HCT116 (cell line): ENCODE measurements at regions not wholly inside any gene's neighbourhood (a gene's known extent, or its start where the extent isn't known, plus 50 kb on each side); places are given as distances from the start of the nearest gene placed in this dataset.

ENCODE experiments used
- ATAC-seq: fragments of 200-7000 bp; cut with Tn5 transposase; 2 replicates; pipeline ENCODE4 v1.9.1; 2020; ENCODE audit warnings: mild to moderate bottlenecking, moderate library complexity
- BruUV-seq: library from RNA; stranded (reverse); fragments of 400-500 nt; replicated peaks from 2 replicates; lab custom pipeline; 2021; lab: Mats Ljungman, UMichigan
- CTCF ChIA-PET: fragments of 300-600 bp; sonication (Branson Sonifier 250); formaldehyde crosslinking; loops from one replicate; lab custom pipeline; 2021; ENCODE audit warnings: antibody characterized with exemption; lab: Charles Lee
- POLR2A ChIA-PET: fragments of 300-600, 350-600 bp; sonication (Branson Sonifier 250); formaldehyde crosslinking; loops from one replicate; lab custom pipeline; 2021; ENCODE audit warnings: antibody characterized with exemption; lab: Charles Lee
- RAD21 ChIA-PET, 2 experiments: fragments of 300-600 bp; sonication (Branson Sonifier 250); formaldehyde crosslinking; loops; one replicate each; lab custom pipeline; 2023; ENCODE audit warnings: low total read pairs in 2 of 2; ENCODE audit not compliant: uncharacterized antibody in 2 of 2, unreplicated experiment in 2 of 2, low non-redundant PET in 1 of 2; lab: Charles Lee
- DNase-seq: peaks from one replicate; pipeline ENCODE4 v3.0.0-alpha.2; 2010; ENCODE audit warnings: low read depth, low spot score
- H2AFZ ChIP-seq: fragments of 200-600 bp; shearing (Covaris generic), sonication (generic); 2 replicates; pipeline ENCODE4 v1.6.1; 2017; ENCODE audit warnings: low read depth, mixed run types, mixed read lengths, antibody characterized with exemption, low read length; ENCODE audit not compliant: poor library complexity, severe bottlenecking
- H3K27ac ChIP-seq: 2 replicates; pipeline ENCODE4 v1.5.1; 2012; ENCODE audit warnings: low read depth, low read length
- H3K27me3 ChIP-seq: fragments of 200-600 bp; sonication (generic); 2 replicates; pipeline ENCODE4 v1.6.1; 2016; ENCODE audit warnings: mixed run types, low read length, mixed read lengths; ENCODE audit not compliant: insufficient read depth
- H3K36me3 ChIP-seq, 2 experiments: fragments of 200-500 bp in 1 of 2; fragments of 200-600 bp in 1 of 2; sonication (Bioruptor generic) in 1 of 2; sonication (generic) in 1 of 2; 2 replicates each; pipeline versions ENCODE4 v1.5.1 to v1.6.1; 2014 to 2016; ENCODE audit warnings: low read length in 2 of 2, inconsistent platforms in 1 of 2, mixed read lengths in 1 of 2, mixed run types in 1 of 2; ENCODE audit not compliant: insufficient read depth in 2 of 2, control insufficient read depth in 1 of 2
- H3K4me1 ChIP-seq, 2 experiments: fragments of 200-600 bp in 1 of 2; sonication (generic) in 1 of 2; 2 replicates each; pipeline versions ENCODE4 v1.5.1 to v1.6.1; 2012 to 2017; ENCODE audit warnings: low read length in 2 of 2, inconsistent platforms in 1 of 2, mild to moderate bottlenecking in 1 of 2, mixed read lengths in 1 of 2, mixed run types in 1 of 2, moderate library complexity in 1 of 2; ENCODE audit not compliant: insufficient read depth in 2 of 2, control insufficient read depth in 1 of 2
- H3K4me2 ChIP-seq: fragments of 200-600 bp; sonication (generic); 2 replicates; pipeline ENCODE4 v1.6.1; 2017; ENCODE audit warnings: mixed run types, low read length, mixed read lengths
- H3K4me3 ChIP-seq, 2 experiments: fragments of 200-600 bp in 1 of 2; sonication (generic) in 1 of 2; replicated peaks in 1 of 2; 2 replicates each; pipeline ENCODE4 v1.5.1; 2011 to 2016; ENCODE audit warnings: low read length in 2 of 2, control low read depth in 1 of 2, low read depth in 1 of 2, mild to moderate bottlenecking in 1 of 2, mixed read lengths in 1 of 2, mixed run types in 1 of 2
- H3K79me2 ChIP-seq: fragments of 200-600 bp; sonication (generic); 2 replicates; pipeline ENCODE4 v1.6.1; 2017; ENCODE audit warnings: mild to moderate bottlenecking, mixed run types, low read length, moderate library complexity, mixed read lengths; ENCODE audit not compliant: insufficient read depth
- H3K9ac ChIP-seq: fragments of 200-600 bp; sonication (generic); 2 replicates; pipeline ENCODE4 v1.6.1; 2016; ENCODE audit warnings: low read length, mixed read lengths
- H3K9me2 ChIP-seq: fragments of 200-600 bp; sonication (generic), shearing (Covaris generic); 2 replicates; pipeline ENCODE4 v1.6.1; 2017; ENCODE audit warnings: mixed run types, mild to moderate bottlenecking, moderate library complexity; ENCODE audit not compliant: insufficient read depth
- H3K9me3 ChIP-seq, 2 experiments: fragments of 200-500 bp in 1 of 2; fragments of 200-600 bp in 1 of 2; sonication (Bioruptor generic) in 1 of 2; sonication (generic) in 1 of 2; 2 replicates each; pipeline ENCODE4 v1.6.1; 2014 to 2017; ENCODE audit warnings: low read length in 2 of 2, mixed read lengths in 2 of 2, inconsistent platforms in 1 of 2, low read depth in 1 of 2, mild to moderate bottlenecking in 1 of 2, mixed run types in 1 of 2, moderate library complexity in 1 of 2; ENCODE audit not compliant: control insufficient read depth in 1 of 2, insufficient read depth in 1 of 2
- H4K20me1 ChIP-seq: fragments of 200-600 bp; sonication (generic), shearing (Covaris generic); 2 replicates; pipeline ENCODE4 v1.6.1; 2017; ENCODE audit warnings: mixed run types, mild to moderate bottlenecking, moderate library complexity; ENCODE audit not compliant: insufficient read depth
- CBX3 ChIP-seq: IDR thresholded peaks from 2 replicates; pipeline ENCODE4 v1.6.1; 2012; ENCODE audit warnings: low read depth
- EGR1 ChIP-seq: IDR thresholded peaks from 2 replicates; pipeline ENCODE4 v1.6.1; 2012; ENCODE audit warnings: low read depth
- ELF1 ChIP-seq: IDR thresholded peaks from 2 replicates; pipeline ENCODE4 v1.6.1; 2012; ENCODE audit warnings: low read depth, borderline replicate concordance
- EZH2phosphoT487 ChIP-seq: fragments of 200-600 bp; IDR thresholded peaks from 2 replicates; pipeline ENCODE4 v1.6.1; 2018; ENCODE audit warnings: antibody characterized with exemption, borderline replicate concordance
- FOSL1 ChIP-seq: IDR thresholded peaks from 2 replicates; pipeline ENCODE4 v1.6.1; 2012; ENCODE audit warnings: low read depth
- JUND ChIP-seq: IDR thresholded peaks from 2 replicates; pipeline ENCODE4 v1.6.1; 2012
- POLR2A ChIP-seq: IDR thresholded peaks from 2 replicates; pipeline ENCODE4 v1.7.0; 2011; ENCODE audit warnings: borderline replicate concordance; ENCODE audit not compliant: insufficient read depth, insufficient read length; ENCODE audit errors: extremely low read depth
- RAD21 ChIP-seq: IDR thresholded peaks from 2 replicates; pipeline ENCODE4 v1.6.1; 2012; ENCODE audit warnings: low read depth, mild to moderate bottlenecking
- SIN3A ChIP-seq: IDR thresholded peaks from 2 replicates; pipeline ENCODE4 v1.6.1; 2012; ENCODE audit warnings: low read depth
- SP1 ChIP-seq: IDR thresholded peaks from 2 replicates; pipeline ENCODE4 v1.6.1; 2012; ENCODE audit warnings: low read depth
- SRF ChIP-seq: IDR thresholded peaks from 2 replicates; pipeline ENCODE4 v1.6.1; 2012; ENCODE audit warnings: low read depth
- YY1 ChIP-seq: IDR thresholded peaks from 2 replicates; pipeline ENCODE4 v1.6.1; 2011; ENCODE audit warnings: low read length, low read depth, moderate library complexity, mild to moderate bottlenecking; ENCODE audit not compliant: insufficient replicate concordance; ENCODE audit errors: extremely low read depth
- ZFX ChIP-seq: fragments of 450-650 bp; IDR thresholded peaks from 2 replicates; pipeline ENCODE4 v1.6.1; 2017
- ZNF274 ChIP-seq: fragments of 200-500 bp; sonication (Bioruptor generic); IDR thresholded peaks from 2 replicates; pipeline ENCODE4 v1.6.1; 2014; ENCODE audit warnings: mild to moderate bottlenecking, low read depth, low read length, inconsistent platforms
- intact Hi-C: fragments of 100-400 bp; cut with micrococcal nuclease; formaldehyde crosslinking; loops from 2 replicates; pipeline ENCODE4 v1.10.0; 2022
- TF ChIP-seq, protein P1 (sequence below): IDR thresholded peaks from 2 replicates; pipeline ENCODE4 v1.6.1; 2011; ENCODE audit warnings: mild to moderate bottlenecking, low read length, moderate library complexity; ENCODE audit not compliant: insufficient replicate concordance; ENCODE audit errors: extremely low read depth
- TF ChIP-seq, protein P2 (sequence below): IDR thresholded peaks from 2 replicates; pipeline ENCODE4 v1.6.1; 2012
- TF ChIP-seq, protein P3 (sequence below): IDR thresholded peaks from 2 replicates; pipeline ENCODE4 v1.6.1; 2012
- TF ChIP-seq, protein P4 (sequence below): IDR thresholded peaks from 2 replicates; pipeline ENCODE4 v1.6.1; 2012; ENCODE audit warnings: low read depth
- TF ChIP-seq, protein P5 (sequence below), 3 experiments: fragments of 200-600 bp in 1 of 3; sonication (generic) in 1 of 3; IDR thresholded peaks in 2 of 3; conservative IDR thresholded peaks in 1 of 3; 2 replicates each; pipeline ENCODE4 v1.5.1; 2012 to 2017; ENCODE audit warnings: low read depth in 2 of 3, low read length in 2 of 3, antibody characterized with exemption in 1 of 3, borderline replicate concordance in 1 of 3, control low read depth in 1 of 3, mild to moderate bottlenecking in 1 of 3, mixed read lengths in 1 of 3, mixed run types in 1 of 3, moderate library complexity in 1 of 3; ENCODE audit not compliant: insufficient read depth in 1 of 3

DNA sequence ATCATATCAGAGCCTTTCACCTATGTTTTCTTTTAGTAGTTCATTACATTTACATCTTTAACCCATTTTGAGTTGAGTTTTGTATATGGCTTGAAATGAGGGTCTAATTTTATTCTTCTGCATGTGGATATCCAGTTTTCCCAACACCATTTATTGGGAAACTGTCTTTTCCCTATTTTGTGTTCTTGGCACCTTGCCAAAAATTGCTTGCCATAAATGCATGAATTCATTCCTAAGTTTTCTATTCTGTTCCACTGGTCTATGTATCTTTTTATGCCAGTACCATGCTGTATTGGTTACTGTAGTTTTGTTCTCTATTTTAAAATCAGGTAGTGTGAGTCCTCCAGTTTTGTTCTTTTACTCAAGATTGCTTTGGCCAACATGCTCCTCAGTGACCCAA lies 144.0 kb upstream of the OBI1 start:
- TF ChIP-seq SP1 = no peak
- TF ChIP-seq ELF1 = no peak
- TF ChIP-seq SRF = no peak
- TF ChIP-seq, protein P1, sequence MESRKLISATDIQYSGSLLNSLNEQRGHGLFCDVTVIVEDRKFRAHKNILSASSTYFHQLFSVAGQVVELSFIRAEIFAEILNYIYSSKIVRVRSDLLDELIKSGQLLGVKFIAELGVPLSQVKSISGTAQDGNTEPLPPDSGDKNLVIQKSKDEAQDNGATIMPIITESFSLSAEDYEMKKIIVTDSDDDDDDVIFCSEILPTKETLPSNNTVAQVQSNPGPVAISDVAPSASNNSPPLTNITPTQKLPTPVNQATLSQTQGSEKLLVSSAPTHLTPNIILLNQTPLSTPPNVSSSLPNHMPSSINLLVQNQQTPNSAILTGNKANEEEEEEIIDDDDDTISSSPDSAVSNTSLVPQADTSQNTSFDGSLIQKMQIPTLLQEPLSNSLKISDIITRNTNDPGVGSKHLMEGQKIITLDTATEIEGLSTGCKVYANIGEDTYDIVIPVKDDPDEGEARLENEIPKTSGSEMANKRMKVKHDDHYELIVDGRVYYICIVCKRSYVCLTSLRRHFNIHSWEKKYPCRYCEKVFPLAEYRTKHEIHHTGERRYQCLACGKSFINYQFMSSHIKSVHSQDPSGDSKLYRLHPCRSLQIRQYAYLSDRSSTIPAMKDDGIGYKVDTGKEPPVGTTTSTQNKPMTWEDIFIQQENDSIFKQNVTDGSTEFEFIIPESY = no peak
- TF ChIP-seq EZH2phosphoT487 = no peak
- no peak for TF ChIP-seq RAD21
- TF ChIP-seq EGR1 = no peak
- no peak for TF ChIP-seq ZNF274
- TF ChIP-seq FOSL1 = no peak
- no peak for TF ChIP-seq ZFX
- TF ChIP-seq SIN3A = no peak
- no peak for TF ChIP-seq CBX3
- TF ChIP-seq, protein P2, sequence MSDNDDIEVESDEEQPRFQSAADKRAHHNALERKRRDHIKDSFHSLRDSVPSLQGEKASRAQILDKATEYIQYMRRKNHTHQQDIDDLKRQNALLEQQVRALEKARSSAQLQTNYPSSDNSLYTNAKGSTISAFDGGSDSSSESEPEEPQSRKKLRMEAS = no peak
- TF ChIP-seq YY1 = no peak
- no peak for TF ChIP-seq JUND
- TF ChIP-seq, protein P3, sequence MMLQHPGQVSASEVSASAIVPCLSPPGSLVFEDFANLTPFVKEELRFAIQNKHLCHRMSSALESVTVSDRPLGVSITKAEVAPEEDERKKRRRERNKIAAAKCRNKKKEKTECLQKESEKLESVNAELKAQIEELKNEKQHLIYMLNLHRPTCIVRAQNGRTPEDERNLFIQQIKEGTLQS = no peak
- TF ChIP-seq, protein P4, sequence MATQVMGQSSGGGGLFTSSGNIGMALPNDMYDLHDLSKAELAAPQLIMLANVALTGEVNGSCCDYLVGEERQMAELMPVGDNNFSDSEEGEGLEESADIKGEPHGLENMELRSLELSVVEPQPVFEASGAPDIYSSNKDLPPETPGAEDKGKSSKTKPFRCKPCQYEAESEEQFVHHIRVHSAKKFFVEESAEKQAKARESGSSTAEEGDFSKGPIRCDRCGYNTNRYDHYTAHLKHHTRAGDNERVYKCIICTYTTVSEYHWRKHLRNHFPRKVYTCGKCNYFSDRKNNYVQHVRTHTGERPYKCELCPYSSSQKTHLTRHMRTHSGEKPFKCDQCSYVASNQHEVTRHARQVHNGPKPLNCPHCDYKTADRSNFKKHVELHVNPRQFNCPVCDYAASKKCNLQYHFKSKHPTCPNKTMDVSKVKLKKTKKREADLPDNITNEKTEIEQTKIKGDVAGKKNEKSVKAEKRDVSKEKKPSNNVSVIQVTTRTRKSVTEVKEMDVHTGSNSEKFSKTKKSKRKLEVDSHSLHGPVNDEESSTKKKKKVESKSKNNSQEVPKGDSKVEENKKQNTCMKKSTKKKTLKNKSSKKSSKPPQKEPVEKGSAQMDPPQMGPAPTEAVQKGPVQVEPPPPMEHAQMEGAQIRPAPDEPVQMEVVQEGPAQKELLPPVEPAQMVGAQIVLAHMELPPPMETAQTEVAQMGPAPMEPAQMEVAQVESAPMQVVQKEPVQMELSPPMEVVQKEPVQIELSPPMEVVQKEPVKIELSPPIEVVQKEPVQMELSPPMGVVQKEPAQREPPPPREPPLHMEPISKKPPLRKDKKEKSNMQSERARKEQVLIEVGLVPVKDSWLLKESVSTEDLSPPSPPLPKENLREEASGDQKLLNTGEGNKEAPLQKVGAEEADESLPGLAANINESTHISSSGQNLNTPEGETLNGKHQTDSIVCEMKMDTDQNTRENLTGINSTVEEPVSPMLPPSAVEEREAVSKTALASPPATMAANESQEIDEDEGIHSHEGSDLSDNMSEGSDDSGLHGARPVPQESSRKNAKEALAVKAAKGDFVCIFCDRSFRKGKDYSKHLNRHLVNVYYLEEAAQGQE = no peak
- no peak for TF ChIP-seq POLR2A
- TF ChIP-seq, protein P5, sequence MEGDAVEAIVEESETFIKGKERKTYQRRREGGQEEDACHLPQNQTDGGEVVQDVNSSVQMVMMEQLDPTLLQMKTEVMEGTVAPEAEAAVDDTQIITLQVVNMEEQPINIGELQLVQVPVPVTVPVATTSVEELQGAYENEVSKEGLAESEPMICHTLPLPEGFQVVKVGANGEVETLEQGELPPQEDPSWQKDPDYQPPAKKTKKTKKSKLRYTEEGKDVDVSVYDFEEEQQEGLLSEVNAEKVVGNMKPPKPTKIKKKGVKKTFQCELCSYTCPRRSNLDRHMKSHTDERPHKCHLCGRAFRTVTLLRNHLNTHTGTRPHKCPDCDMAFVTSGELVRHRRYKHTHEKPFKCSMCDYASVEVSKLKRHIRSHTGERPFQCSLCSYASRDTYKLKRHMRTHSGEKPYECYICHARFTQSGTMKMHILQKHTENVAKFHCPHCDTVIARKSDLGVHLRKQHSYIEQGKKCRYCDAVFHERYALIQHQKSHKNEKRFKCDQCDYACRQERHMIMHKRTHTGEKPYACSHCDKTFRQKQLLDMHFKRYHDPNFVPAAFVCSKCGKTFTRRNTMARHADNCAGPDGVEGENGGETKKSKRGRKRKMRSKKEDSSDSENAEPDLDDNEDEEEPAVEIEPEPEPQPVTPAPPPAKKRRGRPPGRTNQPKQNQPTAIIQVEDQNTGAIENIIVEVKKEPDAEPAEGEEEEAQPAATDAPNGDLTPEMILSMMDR (IDR thresholded peaks at IDR 0.05 in 2 of 3, conservative IDR thresholded peaks at IDR 0.05 in 1 of 3; ENCODE audit: borderline replicate concordance in 1 of 3, insufficient read depth in 1 of 3, low read depth in 2 of 3, low read length in 2 of 3) = no peak
- Histone ChIP-seq H3K4me1 (no peaks in the 10 kb centered on the region), H3K4me2 (no peak overlapping the region), H3K9ac (no peak overlapping the region), H3K9me3 (no peaks in the 10 kb centered on the region), H3K79me2 (no peaks in the 10 kb centered on the region), H3K27ac (no peak overlapping the region), H2AFZ (no peak overlapping the region), H4K20me1 (no peaks in the 10 kb centered on the region), H3K36me3 (no peaks in the 10 kb centered on the region), H3K27me3 (peaks cover 4% of the 10 kb centered on the region; the same call in 1 of the 2 replicates), H3K4me3 (no peak overlapping the region), H3K9me2 (no peaks in the 10 kb centered on the region)
- no peak for ATAC-seq
- DNase-seq = no peak
- ChIA-PET RAD21 (no interaction called here), POLR2A (no interaction called here), CTCF (no interaction called here)
- intact Hi-C loops = no loop called here
- no TSS peak for BruUV-seq
